ENCODE measurements at regions not wholly inside any gene's neighbourhood (a gene's known extent, or its start where the extent isn't known, plus 50 kb on each side); places are given as distances from the start of the nearest gene placed in this dataset.

GRCh38 chr13:76454991-76455390 is 431.2 kb downstream of the KCTD12 start:
- no peak for TF ChIP-seq CTCF (IDR thresholded peaks at IDR 0.05)
- no peak for TF ChIP-seq POLR2A (IDR thresholded peaks at IDR 0.05; ENCODE audit: low read depth)
